Smooth muscle cell (in vitro differentiated cells): ENCODE measurements at regions not wholly inside any gene's neighbourhood (a gene's known extent, or its start where the extent isn't known, plus 50 kb on each side); places are given as distances from the start of the nearest gene placed in this dataset.

Experiments used
- DNase-seq: peaks from one replicate; lab custom pipeline; 2025; ENCODE audit not compliant: unreplicated experiment; lab: John Stamatoyannopoulos, UW
- H2AFZ ChIP-seq: fragments of 200-600 bp; sonication (generic); 2 replicates; pipeline ENCODE4 v1.6.0; 2016; ENCODE audit warnings: antibody characterized with exemption, low read depth, mild to moderate bottlenecking
- H3F3A ChIP-seq: fragments of 200-600 bp; sonication (generic); 2 replicates; pipeline ENCODE4 v1.6.0; 2017; ENCODE audit warnings: antibody characterized with exemption, low read depth
- H3K27ac ChIP-seq: fragments of 200-600 bp; sonication (generic); 2 replicates; pipeline ENCODE4 v1.5.1; 2016; ENCODE audit warnings: low read depth, mild to moderate bottlenecking
- H3K27me3 ChIP-seq: fragments of 200-600 bp; sonication (generic); 2 replicates; pipeline ENCODE4 v1.6.1; 2016; ENCODE audit warnings: low read depth, mild to moderate bottlenecking
- H3K36me3 ChIP-seq: fragments of 200-600 bp; sonication (generic); 2 replicates; pipeline ENCODE4 v1.5.1; 2016; ENCODE audit warnings: low read depth
- H3K4me1 ChIP-seq: fragments of 200-600 bp; sonication (generic); 2 replicates; pipeline ENCODE4 v1.5.1; 2016; ENCODE audit warnings: low read depth
- H3K4me2 ChIP-seq: fragments of 200-600 bp; sonication (generic); 2 replicates; pipeline ENCODE4 v1.6.0; 2016; ENCODE audit warnings: mild to moderate bottlenecking
- H3K4me3 ChIP-seq: fragments of 200-600 bp; sonication (generic); 2 replicates; pipeline ENCODE4 v1.5.1; 2016; ENCODE audit warnings: mild to moderate bottlenecking
- H3K79me2 ChIP-seq: fragments of 200-600 bp; sonication (generic); 2 replicates; pipeline ENCODE4 v1.6.0; 2016; ENCODE audit warnings: low read depth, mild to moderate bottlenecking
- H3K9ac ChIP-seq: fragments of 200-600 bp; sonication (generic); 2 replicates; pipeline ENCODE4 v1.6.0; 2016; ENCODE audit warnings: low read depth
- H3K9me3 ChIP-seq: fragments of 200-600 bp; sonication (generic); replicated peaks from 2 replicates; pipeline ENCODE4 v1.5.1; 2016; ENCODE audit warnings: low read depth
- H4K20me1 ChIP-seq: fragments of 200-600 bp; sonication (generic); 2 replicates; pipeline ENCODE4 v1.6.0; 2016; ENCODE audit warnings: low read depth
- CTCF ChIP-seq: fragments of 200-600 bp; sonication (generic); IDR thresholded peaks from 2 replicates; pipeline ENCODE4 v1.5.1; 2017; ENCODE audit warnings: borderline replicate concordance, mild to moderate bottlenecking, antibody characterized with exemption; ENCODE audit not compliant: insufficient read depth, poor library complexity, severe bottlenecking
- WGBS: methylation state at CpG from one replicate; pipeline ENCODE4 v1.1.7; 2016; ENCODE audit warnings: low lambda C conversion rate; 5-methylcytosine and 5-hydroxymethylcytosine counted together

DNA sequence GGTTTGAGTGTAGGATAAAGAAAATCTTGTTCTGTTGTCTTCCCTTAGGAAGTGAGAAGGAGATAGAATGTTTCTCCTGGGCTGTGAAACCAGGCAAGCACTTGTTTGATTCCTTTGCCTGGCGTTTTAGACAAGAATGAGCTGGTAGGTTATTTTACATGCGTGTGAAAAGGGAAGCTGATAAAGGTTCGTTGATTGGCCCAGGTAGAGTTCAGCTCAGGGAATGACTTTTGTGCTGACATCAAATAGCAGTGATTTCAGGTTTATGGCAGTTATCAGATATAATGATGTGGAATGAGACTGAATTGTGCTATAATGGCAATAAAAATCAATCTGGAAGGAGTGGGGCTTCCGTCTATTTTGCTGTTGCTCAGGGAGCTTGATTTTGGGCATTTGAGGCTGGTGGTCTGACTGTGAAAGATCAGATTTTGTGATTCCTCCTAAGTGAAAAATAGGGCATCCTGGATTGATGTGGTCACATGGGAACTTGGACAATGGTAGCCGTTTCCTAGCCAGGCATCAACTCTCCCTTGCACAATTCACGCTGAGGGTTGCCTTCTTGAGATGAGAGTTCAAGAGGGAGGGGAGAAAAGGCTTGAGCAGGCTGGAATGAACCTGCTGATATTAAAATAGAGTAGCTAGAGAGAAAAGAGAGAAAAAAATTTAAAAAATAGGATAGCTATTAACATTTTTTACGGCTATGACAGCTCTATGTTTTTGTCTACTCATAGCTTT lies 388.9 kb downstream of the EDEM1 start:
- TF ChIP-seq CTCF: no peak
- no peak for DNase-seq
- no peak overlapping the region for H2AFZ ChIP-seq

GRCh38 chr3:5579139-5579602 lies 391.7 kb downstream of the EDEM1 start:
- H3K4me3 ChIP-seq: no peak overlapping the region
- H4K20me1 ChIP-seq: no peaks in the 10 kb centered on the region
- no peak for TF ChIP-seq CTCF
- H3K4me2 ChIP-seq: no peak overlapping the region
- no peak for DNase-seq
- no peaks in the 10 kb centered on the region for H3F3A ChIP-seq
- no peaks in the 10 kb centered on the region for H3K36me3 ChIP-seq
- no peak overlapping the region for H2AFZ ChIP-seq
- H3K4me1 ChIP-seq: no peaks in the 10 kb centered on the region
- H3K9me3 ChIP-seq: no peaks in the 10 kb centered on the region
- no peak overlapping the region for H3K9ac ChIP-seq
- no peak overlapping the region for H3K27ac ChIP-seq
- H3K79me2 ChIP-seq: no peaks in the 10 kb centered on the region
- 75% methylated on average over 2 of the region's 2 CpGs for WGBS
- H3K27me3 ChIP-seq: no peaks in the 10 kb centered on the region

More for the DNA sequence above, 388.9 kb downstream of the EDEM1 start:
- Histone ChIP-seq H3K79me2 (no peaks in the 10 kb centered on the region), H3K36me3 (no peaks in the 10 kb centered on the region), H4K20me1 (no peaks in the 10 kb centered on the region), H3K4me3 (no peak overlapping the region), H3K4me2 (no peak overlapping the region), H3K27ac (no peak overlapping the region), H3K27me3 (no peaks in the 10 kb centered on the region), H3K9ac (no peak overlapping the region), H3F3A (no peaks in the 10 kb centered on the region), H3K9me3 (no peaks in the 10 kb centered on the region), H3K4me1 (no peaks in the 10 kb centered on the region)
- WGBS: 86% methylated on average over 7 of the region's 7 CpGs

- Histone ChIP-seq H3K4me3 (no peak overlapping the region), H2AFZ (no peak overlapping the region), H3K9ac (no peak overlapping the region), H4K20me1 (no peaks in the 10 kb centered on the region), H3K27ac (no peak overlapping the region), H3K79me2 (no peaks in the 10 kb centered on the region), H3K4me1 (no peaks in the 10 kb centered on the region), H3F3A (no peaks in the 10 kb centered on the region), H3K9me3 (no peaks in the 10 kb centered on the region), H3K36me3 (no peaks in the 10 kb centered on the region), H3K4me2 (no peak overlapping the region), H3K27me3 (no peaks in the 10 kb centered on the region)
- WGBS: 86% methylated on average over 4 of the region's 4 CpGs
- TF ChIP-seq CTCF: no peak
- no peak for DNase-seq
These were observed 392.4 kb downstream of the EDEM1 start for GRCh38 chr3:5579946-5580345.

GRCh38 chr3:5580826-5581225 lies 393.3 kb downstream of the EDEM1 start:
- DNase-seq: no peak
- Histone ChIP-seq H2AFZ (no peak overlapping the region), H3K9me3 (no peaks in the 10 kb centered on the region), H3F3A (no peaks in the 10 kb centered on the region), H3K4me3 (no peak overlapping the region), H3K79me2 (no peaks in the 10 kb centered on the region), H3K4me2 (no peak overlapping the region), H3K27ac (no peak overlapping the region), H3K4me1 (no peaks in the 10 kb centered on the region), H4K20me1 (no peaks in the 10 kb centered on the region), H3K9ac (no peak overlapping the region), H3K36me3 (no peaks in the 10 kb centered on the region), H3K27me3 (no peaks in the 10 kb centered on the region)
- TF ChIP-seq CTCF: no peak
- WGBS: 85% methylated on average over 2 of the region's 2 CpGs
